Activated CD4-positive, alpha-beta T cell treated with anti-CD3 and anti-CD28 coated beads, Interleukin-2, amount 50 U/mL, for 16 hours (primary cell): ENCODE measurements at regions not wholly inside any gene's neighbourhood (a gene's known extent, or its start where the extent isn't known, plus 50 kb on each side); places are given as distances from the start of the nearest gene placed in this dataset.

Experiments used
- DNase-seq: peaks from one replicate; pipeline ENCODE4 v3.0.0-alpha.2; 2020

GRCh38 chr5:4765411-4765810 is 374.7 kb upstream of the ADAMTS16 start:
- no peak for DNase-seq

GRCh38 chr5:4766101-4766500 is 374.0 kb upstream of the ADAMTS16 start:
- no peak for DNase-seq

- no peak for DNase-seq
Observed at GRCh38 chr5:4772591-4772990, 367.5 kb upstream of the ADAMTS16 start.

- no peak for DNase-seq
Observed at GRCh38 chr5:4773827-4774317, 366.3 kb upstream of the ADAMTS16 start.

DNA sequence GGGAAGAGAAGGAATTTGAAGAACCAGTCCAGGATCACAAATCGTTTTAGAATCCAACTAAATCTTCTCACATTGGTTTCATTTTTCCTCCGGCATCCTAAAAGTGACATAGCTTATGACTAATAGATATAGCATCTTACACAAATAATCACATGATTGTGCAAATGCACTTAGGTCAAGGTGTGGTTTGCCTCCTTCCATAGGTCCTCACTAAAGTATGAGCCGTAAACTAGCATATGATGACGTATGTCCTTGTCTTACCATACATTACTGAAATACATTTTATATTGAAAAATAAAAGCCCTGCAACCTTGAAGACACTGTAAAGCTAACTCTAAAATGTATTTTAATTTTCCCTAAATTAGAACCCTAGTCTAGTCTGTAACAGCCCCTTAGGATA is 362.7 kb upstream of the ADAMTS16 start:
- no peak for DNase-seq

GRCh38 chr5:4780633-4781032 is 359.5 kb upstream of the ADAMTS16 start:
- DNase-seq = no peak

- DNase-seq = no peak
Observed at GRCh38 chr5:4781299-4781698, 358.8 kb upstream of the ADAMTS16 start.

DNA sequence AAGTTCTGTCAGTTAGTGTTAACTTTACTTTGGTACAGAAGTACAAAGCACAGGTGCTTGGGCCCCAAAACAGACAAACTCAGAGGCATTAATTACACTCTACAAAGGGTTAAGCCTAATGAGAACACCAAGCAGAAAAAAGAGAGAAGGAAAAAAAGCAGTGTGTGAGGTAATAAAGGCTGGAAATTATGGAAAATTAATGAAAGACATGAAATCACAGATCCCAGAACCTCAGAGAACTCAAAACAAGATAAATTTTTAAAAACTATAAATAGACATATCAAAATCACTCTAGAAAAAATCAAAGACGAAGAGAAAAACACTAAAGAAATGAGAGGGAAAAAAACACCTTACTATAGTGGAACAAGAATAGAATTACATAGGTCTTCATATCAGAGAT is 354.2 kb upstream of the ADAMTS16 start:
- DNase-seq = no peak

- DNase-seq = no peak
Observed at GRCh38 chr5:4797445-4797844, 342.7 kb upstream of the ADAMTS16 start.

DNA sequence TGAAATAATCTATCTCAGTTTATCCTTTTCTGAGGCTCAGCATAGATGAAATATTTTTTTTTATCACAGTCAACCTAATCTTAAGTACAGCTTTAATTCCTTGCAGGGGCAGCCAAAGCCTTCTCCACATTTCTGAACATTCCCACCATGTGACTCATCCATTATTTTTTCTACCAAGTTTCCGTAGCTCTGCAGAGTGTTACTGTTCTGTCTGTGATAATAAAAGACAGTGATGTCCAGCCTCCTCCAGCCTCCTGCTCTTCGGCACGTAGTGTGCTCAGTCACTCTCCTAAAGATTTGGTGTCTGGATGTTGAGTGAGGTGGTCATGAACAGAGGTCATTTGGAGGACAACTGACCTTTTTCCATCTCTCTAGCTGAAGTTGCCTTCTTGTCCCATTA is 338.1 kb upstream of the ADAMTS16 start:
- no peak for DNase-seq

DNA sequence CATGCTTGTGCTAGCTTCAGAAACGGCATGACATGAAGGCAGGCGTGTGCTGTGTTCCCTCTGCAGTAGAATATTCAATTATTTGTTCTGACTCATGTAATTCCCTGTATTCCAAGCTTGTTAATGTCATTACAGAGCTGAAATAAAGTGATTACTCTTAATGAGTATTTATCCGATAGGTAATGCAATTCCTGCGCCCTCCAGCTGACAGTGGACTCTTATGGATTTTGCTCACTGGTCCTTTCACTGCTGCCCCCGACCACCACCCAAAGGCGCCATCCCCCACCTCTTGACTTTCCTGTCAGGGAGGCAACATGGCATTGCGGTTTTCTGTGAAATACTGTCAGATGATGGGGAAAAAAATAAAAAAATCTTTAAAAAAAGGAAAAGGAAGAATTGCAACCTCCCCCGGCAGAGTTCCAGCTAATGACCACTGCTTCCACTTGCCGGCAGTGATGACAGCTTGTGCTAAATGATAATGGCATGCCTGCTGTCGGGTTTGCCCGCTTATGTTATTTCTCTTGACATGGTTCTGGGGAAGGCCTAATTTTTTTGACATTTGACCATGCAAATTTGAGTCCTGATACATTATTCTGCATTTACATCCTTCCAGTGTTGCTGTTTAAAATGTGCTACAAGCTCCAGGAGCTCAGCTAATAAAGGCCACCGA is 335.3 kb upstream of the ADAMTS16 start:
- DNase-seq = no peak

DNA sequence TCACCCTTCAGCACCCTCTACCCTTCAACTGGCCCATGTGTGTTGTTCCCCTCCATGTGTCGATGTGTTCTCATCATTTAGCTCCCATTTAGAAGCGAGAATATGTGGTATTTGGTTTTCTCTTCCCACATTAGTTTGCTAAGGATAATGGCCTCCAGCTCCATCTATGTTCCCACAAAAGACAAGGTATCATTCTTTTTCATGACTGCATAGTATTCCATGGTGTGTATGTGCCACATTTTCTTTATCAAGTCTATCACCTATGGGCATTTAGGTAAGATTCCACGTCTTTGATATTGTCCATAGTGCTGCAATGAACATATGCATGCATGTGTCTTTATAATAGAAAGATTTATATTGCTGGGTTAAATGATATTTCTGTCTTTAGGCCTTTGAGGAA is 325.1 kb upstream of the ADAMTS16 start:
- DNase-seq = no peak

GRCh38 chr5:4817767-4818166 is 322.4 kb upstream of the ADAMTS16 start:
- DNase-seq = no peak

DNA sequence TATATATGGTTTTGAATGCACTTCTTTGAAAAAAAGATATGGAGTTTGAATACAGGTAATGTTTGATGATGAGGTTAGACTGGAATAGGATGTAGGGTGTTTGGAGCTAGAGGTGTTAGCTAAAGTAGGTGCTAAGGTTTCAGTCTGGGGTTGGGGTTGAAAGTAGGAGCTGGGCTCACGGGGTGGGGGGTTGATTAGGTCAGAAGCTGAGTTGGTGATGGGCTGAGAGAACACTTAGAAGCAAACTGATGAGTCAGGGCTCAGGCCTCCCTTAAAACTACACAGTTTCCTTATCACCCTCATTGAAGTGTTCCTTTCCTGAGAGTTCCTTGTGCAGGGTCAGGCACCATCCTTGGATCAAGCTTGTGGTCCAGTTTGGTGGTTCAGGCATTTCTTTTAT is 308.8 kb upstream of the ADAMTS16 start:
- DNase-seq = no peak

- DNase-seq = no peak
Observed at GRCh38 chr5:4832471-4832870, 307.7 kb upstream of the ADAMTS16 start.

GRCh38 chr5:4833104-4833738 is 306.9 kb upstream of the ADAMTS16 start:
- no peak for DNase-seq

GRCh38 chr5:4837489-4838058 is 302.6 kb upstream of the ADAMTS16 start:
- DNase-seq = no peak

GRCh38 chr5:4845221-4845620 is 294.9 kb upstream of the ADAMTS16 start:
- no peak for DNase-seq

DNA sequence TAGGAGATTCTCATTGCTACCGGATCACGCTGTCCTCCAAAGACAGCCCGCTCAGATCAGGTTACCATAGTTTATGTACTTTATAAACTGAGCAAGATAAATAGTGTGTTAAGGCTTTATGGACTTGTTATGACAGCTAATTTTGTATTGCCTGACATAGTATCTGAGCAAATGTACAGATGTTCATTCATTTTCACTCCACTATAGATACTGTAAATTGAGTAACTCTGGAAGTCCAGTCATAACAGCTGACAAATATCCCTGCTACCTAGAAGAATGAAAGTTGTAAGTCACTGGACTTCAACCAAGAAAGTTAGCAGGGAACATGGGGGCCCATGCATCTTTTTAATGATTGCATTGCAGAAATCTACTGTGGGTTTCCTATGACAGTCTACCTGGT is 292.4 kb upstream of the ADAMTS16 start:
- DNase-seq = no peak

GRCh38 chr5:4855036-4855435 is 285.1 kb upstream of the ADAMTS16 start:
- DNase-seq = no peak

DNA sequence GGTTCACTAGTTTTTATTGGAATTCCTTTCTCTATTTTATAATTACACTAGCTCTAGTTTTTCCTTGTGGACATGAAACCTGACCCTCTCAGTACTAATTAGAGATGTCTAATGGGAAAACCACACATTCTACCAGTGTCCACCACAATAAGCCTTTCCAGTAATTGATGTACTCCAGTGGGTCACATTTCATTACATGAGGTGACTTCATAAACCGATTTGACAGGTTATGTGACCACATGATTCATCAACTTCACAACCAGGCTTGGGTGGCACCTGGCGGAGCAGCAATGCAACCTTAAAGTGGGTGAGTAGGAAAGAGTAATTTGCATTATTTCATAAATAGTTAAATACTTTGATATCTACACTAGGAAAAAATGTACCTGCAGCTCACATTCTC is 284.2 kb upstream of the ADAMTS16 start:
- no peak for DNase-seq

DNA sequence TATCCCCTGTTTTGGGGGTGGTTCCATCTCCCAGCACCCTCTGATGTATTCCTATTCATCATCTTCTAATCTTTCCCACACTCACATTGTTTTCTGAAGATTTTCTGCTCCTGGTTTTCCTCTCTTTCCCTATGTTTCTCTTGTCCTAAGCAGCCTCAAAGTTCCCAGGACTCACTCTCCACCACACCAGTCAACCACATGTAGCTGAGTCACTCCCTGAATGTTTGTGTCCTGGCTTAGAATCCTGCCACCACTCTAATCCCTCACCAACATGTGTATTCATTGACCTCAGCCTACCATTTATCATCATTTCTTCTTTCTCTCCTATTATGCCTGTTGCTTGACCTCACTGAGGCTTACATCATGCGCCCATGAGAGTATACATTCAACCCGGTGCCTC is 282.4 kb upstream of the ADAMTS16 start:
- no peak for DNase-seq

DNA sequence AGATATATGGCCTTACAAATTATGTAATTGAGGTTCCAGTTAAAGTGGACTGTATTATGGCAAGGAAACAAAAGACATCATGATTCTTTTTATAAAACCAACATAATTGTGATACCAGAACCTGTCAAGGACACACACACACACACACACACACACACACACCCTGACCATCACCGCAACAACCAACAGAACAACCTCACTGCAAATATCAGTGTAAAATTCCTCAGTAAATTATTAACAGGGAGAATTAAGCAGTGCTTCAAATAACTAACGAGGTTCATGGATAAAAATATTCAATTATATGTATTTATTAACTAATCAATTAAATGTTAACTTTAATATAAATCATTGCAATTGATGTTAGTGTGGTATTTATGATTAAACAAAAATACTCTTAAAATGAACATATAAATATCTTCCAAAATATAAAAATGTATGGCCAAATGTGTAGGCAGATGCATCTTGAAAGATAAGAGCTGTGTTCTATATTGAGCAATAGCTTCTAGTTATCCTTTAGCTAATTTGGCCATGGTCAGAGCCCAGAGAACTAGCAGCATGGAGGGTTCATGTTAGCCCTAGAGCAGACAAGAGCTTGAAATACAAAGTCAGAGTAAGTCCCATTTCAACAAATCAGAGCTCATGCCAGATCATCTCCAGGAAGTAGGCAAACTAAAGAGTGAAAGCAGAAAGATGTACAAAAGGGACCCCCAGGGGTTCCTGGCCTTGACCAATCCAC is 280.5 kb upstream of the ADAMTS16 start:
- no peak for DNase-seq

DNA sequence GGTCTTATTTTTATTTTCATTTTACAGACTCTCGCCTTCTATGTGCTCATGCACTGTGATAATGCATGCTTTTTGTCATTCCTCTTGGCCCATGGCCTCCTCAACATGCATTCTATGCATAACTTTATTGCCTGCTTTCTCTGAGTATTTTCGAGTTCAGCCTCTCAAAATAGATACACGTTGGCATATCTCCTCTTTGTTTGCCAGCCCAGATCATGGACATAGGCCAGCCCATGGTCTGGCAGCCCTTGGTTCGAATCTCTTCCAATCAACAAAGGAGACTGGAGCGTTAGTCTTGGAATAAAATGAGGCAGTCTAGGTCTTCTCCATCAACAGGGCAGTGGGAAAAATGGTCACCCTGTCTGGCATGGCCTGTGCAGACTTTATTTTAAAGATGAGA is 279.5 kb upstream of the ADAMTS16 start:
- DNase-seq = no peak
